ENCODE measurements at regions not wholly inside any gene's neighbourhood (a gene's known extent, or its start where the extent isn't known, plus 50 kb on each side); places are given as distances from the start of the nearest gene placed in this dataset.

DNA sequence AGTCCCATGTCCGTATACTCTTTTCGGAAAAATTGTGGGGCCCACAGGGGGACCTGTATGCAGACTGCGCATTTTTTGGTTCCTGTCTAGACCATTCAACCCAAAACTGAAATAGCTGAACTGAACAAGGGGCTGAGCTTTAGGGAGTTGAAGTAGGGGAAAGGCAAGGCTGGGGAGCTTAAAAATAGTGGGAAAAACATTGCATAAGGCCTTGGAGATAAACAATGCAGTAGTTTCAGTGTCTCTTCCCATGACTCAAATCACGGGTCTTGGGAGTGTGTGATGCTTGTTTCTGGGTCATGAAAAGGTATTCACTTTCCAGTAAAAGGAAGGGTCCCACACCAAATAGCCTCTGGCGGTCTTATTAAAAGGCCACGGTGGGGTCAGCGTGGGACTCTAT lies 402.8 kb upstream of the SALL1 start:
- Histone ChIP-seq H3K4me3 (no peak overlapping the region), H3K9me3 (no peaks in the 10 kb centered on the region), H3K36me3 (no peaks in the 10 kb centered on the region), H3K27me3 (replicated peaks; ENCODE audit: insufficient read depth) (no peaks in the 10 kb centered on the region), H3K27ac (no peak overlapping the region), H3K4me1 (ENCODE audit: control insufficient read depth in 1 of 2, low read depth in 2 of 2) (no peaks in the 10 kb centered on the region)
- TF ChIP-seq, protein P1, sequence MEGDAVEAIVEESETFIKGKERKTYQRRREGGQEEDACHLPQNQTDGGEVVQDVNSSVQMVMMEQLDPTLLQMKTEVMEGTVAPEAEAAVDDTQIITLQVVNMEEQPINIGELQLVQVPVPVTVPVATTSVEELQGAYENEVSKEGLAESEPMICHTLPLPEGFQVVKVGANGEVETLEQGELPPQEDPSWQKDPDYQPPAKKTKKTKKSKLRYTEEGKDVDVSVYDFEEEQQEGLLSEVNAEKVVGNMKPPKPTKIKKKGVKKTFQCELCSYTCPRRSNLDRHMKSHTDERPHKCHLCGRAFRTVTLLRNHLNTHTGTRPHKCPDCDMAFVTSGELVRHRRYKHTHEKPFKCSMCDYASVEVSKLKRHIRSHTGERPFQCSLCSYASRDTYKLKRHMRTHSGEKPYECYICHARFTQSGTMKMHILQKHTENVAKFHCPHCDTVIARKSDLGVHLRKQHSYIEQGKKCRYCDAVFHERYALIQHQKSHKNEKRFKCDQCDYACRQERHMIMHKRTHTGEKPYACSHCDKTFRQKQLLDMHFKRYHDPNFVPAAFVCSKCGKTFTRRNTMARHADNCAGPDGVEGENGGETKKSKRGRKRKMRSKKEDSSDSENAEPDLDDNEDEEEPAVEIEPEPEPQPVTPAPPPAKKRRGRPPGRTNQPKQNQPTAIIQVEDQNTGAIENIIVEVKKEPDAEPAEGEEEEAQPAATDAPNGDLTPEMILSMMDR (IDR thresholded peaks at IDR 0.05) = no peak
- DNase-seq (ENCODE audit: low spot score) (no peak), ATAC-seq (ENCODE audit: insufficient number of reproducible peaks, low FRiP score, low read depth) (no peak)

DNA sequence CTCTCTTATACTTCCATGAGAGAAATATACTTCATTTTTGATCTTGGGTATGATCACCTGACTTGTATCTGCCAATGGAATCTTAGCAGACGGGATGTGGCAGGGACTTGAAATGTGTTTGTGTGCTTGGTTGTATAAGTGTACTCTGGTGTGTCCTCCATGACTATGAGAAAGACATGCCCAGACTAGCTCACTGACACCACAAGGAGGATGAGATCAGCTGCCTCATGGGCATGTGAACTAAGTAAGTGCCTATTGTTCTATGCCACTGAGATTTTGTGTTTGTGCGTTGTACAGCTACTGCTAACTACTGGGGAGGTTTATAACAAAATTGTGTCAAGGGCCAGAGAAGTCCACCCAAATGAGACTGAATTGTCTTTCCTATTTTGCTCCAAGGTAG lies 402.2 kb upstream of the SALL1 start:
- H3K9me3 ChIP-seq = no peaks in the 10 kb centered on the region
- H3K27me3 ChIP-seq (replicated peaks; ENCODE audit: insufficient read depth) = no peaks in the 10 kb centered on the region
- H3K4me3 ChIP-seq = no peak overlapping the region
- DNase-seq (ENCODE audit: low spot score) (no peak), ATAC-seq (ENCODE audit: insufficient number of reproducible peaks, low FRiP score, low read depth) (no peak)
- TF ChIP-seq, protein P1 (IDR thresholded peaks at IDR 0.05) = no peak
- no peaks in the 10 kb centered on the region for H3K4me1 ChIP-seq (ENCODE audit: control insufficient read depth in 1 of 2, low read depth in 2 of 2)
- H3K27ac ChIP-seq = no peak overlapping the region
- no peaks in the 10 kb centered on the region for H3K36me3 ChIP-seq

- no peaks in the 10 kb centered on the region for H3K36me3 ChIP-seq
- H3K4me3 ChIP-seq = no peak overlapping the region
- TF ChIP-seq, protein P1 (IDR thresholded peaks at IDR 0.05) = no peak
- no peak for DNase-seq (ENCODE audit: low spot score)
- ATAC-seq (ENCODE audit: insufficient number of reproducible peaks, low FRiP score, low read depth) = no peak
- no peak overlapping the region for H3K27ac ChIP-seq
- no peaks in the 10 kb centered on the region for H3K4me1 ChIP-seq (ENCODE audit: control insufficient read depth in 1 of 2, low read depth in 2 of 2)
- no peaks in the 10 kb centered on the region for H3K27me3 ChIP-seq (replicated peaks; ENCODE audit: insufficient read depth)
- no peaks in the 10 kb centered on the region for H3K9me3 ChIP-seq
Measured at GRCh38 chr16:51550800-51551347, 399.8 kb upstream of the SALL1 start.

GRCh38 chr16:51549836-51550235 lies 398.8 kb upstream of the SALL1 start:
- Histone ChIP-seq H3K36me3 (no peaks in the 10 kb centered on the region), H3K27ac (no peak overlapping the region), H3K9me3 (no peaks in the 10 kb centered on the region), H3K4me3 (no peak overlapping the region), H3K4me1 (ENCODE audit: control insufficient read depth in 1 of 2, low read depth in 2 of 2) (no peaks in the 10 kb centered on the region), H3K27me3 (replicated peaks; ENCODE audit: insufficient read depth) (no peaks in the 10 kb centered on the region)
- DNase-seq (ENCODE audit: low spot score) (no peak), ATAC-seq (ENCODE audit: insufficient number of reproducible peaks, low FRiP score, low read depth) (no peak)
- TF ChIP-seq, protein P1 (IDR thresholded peaks at IDR 0.05) = no peak

- DNase-seq (ENCODE audit: low spot score) (no peak), ATAC-seq (ENCODE audit: insufficient number of reproducible peaks, low FRiP score, low read depth) (no peak)
- TF ChIP-seq, protein P1 (IDR thresholded peaks at IDR 0.05) = no peak
Measured at GRCh38 chr16:51545951-51546350, 394.9 kb upstream of the SALL1 start.

More at GRCh38 chr16:51545951-51546350, 394.9 kb upstream of the SALL1 start:
- Histone ChIP-seq H3K4me1 (ENCODE audit: control insufficient read depth in 1 of 2, low read depth in 2 of 2) (no peaks in the 10 kb centered on the region), H3K9me3 (no peaks in the 10 kb centered on the region), H3K36me3 (no peaks in the 10 kb centered on the region), H3K27me3 (replicated peaks; ENCODE audit: insufficient read depth) (no peaks in the 10 kb centered on the region), H3K4me3 (no peak overlapping the region), H3K27ac (no peak overlapping the region)

All from thoracic aorta (tissue), 2 donors.